ENCODE measurements at regions not wholly inside any gene's neighbourhood (a gene's known extent, or its start where the extent isn't known, plus 50 kb on each side); places are given as distances from the start of the nearest gene placed in this dataset.

GRCh38 chr18:5770176-5770575, 125.1 kb downstream of the TMEM200C start:
- H3K4me3 ChIP-seq (ENCODE audit: low read length in 3 of 3): no peak overlapping the region
- no peaks in the 10 kb centered on the region for H3K36me3 ChIP-seq (ENCODE audit: control insufficient read depth in 3 of 3, insufficient read depth in 3 of 3, low read length in 3 of 3)
- peaks cover 0 to 6% (median 0%) of the 10 kb centered on the region in 3 donors for H3K27me3 ChIP-seq (ENCODE audit: control insufficient read depth in 3 of 3, insufficient read depth in 3 of 3, low read length in 3 of 3)
- H3K27ac ChIP-seq (ENCODE audit: low read depth, low read length): no peak overlapping the region
- no peaks in the 10 kb centered on the region for H3K9me3 ChIP-seq (ENCODE audit: control insufficient read depth in 3 of 3, low read length in 3 of 3)
- no peak overlapping the region for H3K9ac ChIP-seq (ENCODE audit: low read depth in 1 of 3, low read length in 3 of 3)
- no peaks in the 10 kb centered on the region for H3K4me1 ChIP-seq (ENCODE audit: control insufficient read depth in 3 of 3, insufficient read depth in 3 of 3, low read length in 3 of 3)

GRCh38 chr18:5768454-5768853, 126.9 kb downstream of the TMEM200C start:
- H3K36me3 ChIP-seq (ENCODE audit: control insufficient read depth in 3 of 3, insufficient read depth in 3 of 3, low read length in 3 of 3): no peaks in the 10 kb centered on the region
- H3K4me3 ChIP-seq (ENCODE audit: low read length in 3 of 3): no peak overlapping the region
- no peak overlapping the region for H3K27ac ChIP-seq (ENCODE audit: low read depth, low read length)
- H3K4me1 ChIP-seq (ENCODE audit: control insufficient read depth in 3 of 3, insufficient read depth in 3 of 3, low read length in 3 of 3): no peaks in the 10 kb centered on the region
- H3K27me3 ChIP-seq (ENCODE audit: control insufficient read depth in 3 of 3, insufficient read depth in 3 of 3, low read length in 3 of 3): peaks cover 0 to 6% (median 0%) of the 10 kb centered on the region in 3 donors
- H3K9ac ChIP-seq (ENCODE audit: low read depth in 1 of 3, low read length in 3 of 3): no peak overlapping the region
- H3K9me3 ChIP-seq (ENCODE audit: control insufficient read depth in 3 of 3, low read length in 3 of 3): no peaks in the 10 kb centered on the region

- no peak overlapping the region for H3K4me3 ChIP-seq (ENCODE audit: low read length in 3 of 3)
- no peak overlapping the region for H3K27ac ChIP-seq (ENCODE audit: low read depth, low read length)
- peaks cover 2 to 7% (median 4%) of the 10 kb centered on the region in 3 donors for H3K27me3 ChIP-seq (ENCODE audit: control insufficient read depth in 3 of 3, insufficient read depth in 3 of 3, low read length in 3 of 3)
Observed at GRCh38 chr18:5759194-5759593, 136.1 kb downstream of the TMEM200C start.

GRCh38 chr18:5756823-5757222, 138.5 kb downstream of the TMEM200C start:
- Histone ChIP-seq H3K27me3 (ENCODE audit: control insufficient read depth in 3 of 3, insufficient read depth in 3 of 3, low read length in 3 of 3) (peaks cover 2 to 7% (median 4%) of the 10 kb centered on the region in 3 donors), H3K9me3 (ENCODE audit: control insufficient read depth in 3 of 3, low read length in 3 of 3) (no peaks in the 10 kb centered on the region), H3K27ac (ENCODE audit: low read depth, low read length) (no peak overlapping the region), H3K36me3 (ENCODE audit: control insufficient read depth in 3 of 3, insufficient read depth in 3 of 3, low read length in 3 of 3) (no peaks in the 10 kb centered on the region), H3K4me3 (ENCODE audit: low read length in 3 of 3) (no peak overlapping the region), H3K4me1 (ENCODE audit: control insufficient read depth in 3 of 3, insufficient read depth in 3 of 3, low read length in 3 of 3) (no peaks in the 10 kb centered on the region), H3K9ac (ENCODE audit: low read depth in 1 of 3, low read length in 3 of 3) (no peak overlapping the region)

More at GRCh38 chr18:5759194-5759593, 136.1 kb downstream of the TMEM200C start:
- no peaks in the 10 kb centered on the region for H3K4me1 ChIP-seq (ENCODE audit: control insufficient read depth in 3 of 3, insufficient read depth in 3 of 3, low read length in 3 of 3)
- H3K9ac ChIP-seq (ENCODE audit: low read depth in 1 of 3, low read length in 3 of 3): no peak overlapping the region
- no peaks in the 10 kb centered on the region for H3K36me3 ChIP-seq (ENCODE audit: control insufficient read depth in 3 of 3, insufficient read depth in 3 of 3, low read length in 3 of 3)
- no peaks in the 10 kb centered on the region for H3K9me3 ChIP-seq (ENCODE audit: control insufficient read depth in 3 of 3, low read length in 3 of 3)

GRCh38 chr18:5747678-5748077, 147.6 kb downstream of the TMEM200C start:
- Histone ChIP-seq H3K9ac (ENCODE audit: low read depth in 1 of 3, low read length in 3 of 3) (no peak overlapping the region), H3K4me3 (ENCODE audit: low read length in 3 of 3) (no peak overlapping the region), H3K4me1 (ENCODE audit: control insufficient read depth in 3 of 3, insufficient read depth in 3 of 3, low read length in 3 of 3) (no peaks in the 10 kb centered on the region)

GRCh38 chr18:5746844-5747243, 148.5 kb downstream of the TMEM200C start:
- Histone ChIP-seq H3K4me1 (ENCODE audit: control insufficient read depth in 3 of 3, insufficient read depth in 3 of 3, low read length in 3 of 3) (no peaks in the 10 kb centered on the region), H3K9ac (ENCODE audit: low read depth in 1 of 3, low read length in 3 of 3) (no peak overlapping the region), H3K9me3 (ENCODE audit: control insufficient read depth in 3 of 3, low read length in 3 of 3) (no peaks in the 10 kb centered on the region), H3K4me3 (ENCODE audit: low read length in 3 of 3) (no peak overlapping the region), H3K27ac (ENCODE audit: low read depth, low read length) (no peak overlapping the region), H3K27me3 (ENCODE audit: control insufficient read depth in 3 of 3, insufficient read depth in 3 of 3, low read length in 3 of 3) (peaks cover 0 to 3% (median 0%) of the 10 kb centered on the region in 3 donors), H3K36me3 (ENCODE audit: control insufficient read depth in 3 of 3, insufficient read depth in 3 of 3, low read length in 3 of 3) (no peaks in the 10 kb centered on the region)

More at GRCh38 chr18:5747678-5748077, 147.6 kb downstream of the TMEM200C start:
- Histone ChIP-seq H3K9me3 (ENCODE audit: control insufficient read depth in 3 of 3, low read length in 3 of 3) (no peaks in the 10 kb centered on the region), H3K27ac (ENCODE audit: low read depth, low read length) (no peak overlapping the region), H3K27me3 (ENCODE audit: control insufficient read depth in 3 of 3, insufficient read depth in 3 of 3, low read length in 3 of 3) (peaks cover 0 to 3% (median 0%) of the 10 kb centered on the region in 3 donors), H3K36me3 (ENCODE audit: control insufficient read depth in 3 of 3, insufficient read depth in 3 of 3, low read length in 3 of 3) (no peaks in the 10 kb centered on the region)

- no peak overlapping the region for H3K4me3 ChIP-seq (ENCODE audit: low read length in 3 of 3)
- H3K27me3 ChIP-seq (ENCODE audit: control insufficient read depth in 3 of 3, insufficient read depth in 3 of 3, low read length in 3 of 3): no peaks in the 10 kb centered on the region
- H3K4me1 ChIP-seq (ENCODE audit: control insufficient read depth in 3 of 3, insufficient read depth in 3 of 3, low read length in 3 of 3): no peaks in the 10 kb centered on the region
- H3K36me3 ChIP-seq (ENCODE audit: control insufficient read depth in 3 of 3, insufficient read depth in 3 of 3, low read length in 3 of 3): no peaks in the 10 kb centered on the region
- H3K9me3 ChIP-seq (ENCODE audit: control insufficient read depth in 3 of 3, low read length in 3 of 3): no peaks in the 10 kb centered on the region
- H3K27ac ChIP-seq (ENCODE audit: low read depth, low read length): no peak overlapping the region
- H3K9ac ChIP-seq (ENCODE audit: low read depth in 1 of 3, low read length in 3 of 3): no peak overlapping the region
Observed at GRCh38 chr18:5744659-5745058, 150.7 kb downstream of the TMEM200C start.

GRCh38 chr18:5738526-5738925, 156.8 kb downstream of the TMEM200C start:
- Histone ChIP-seq H3K9ac (ENCODE audit: low read depth in 1 of 3, low read length in 3 of 3) (no peak overlapping the region), H3K27me3 (ENCODE audit: control insufficient read depth in 3 of 3, insufficient read depth in 3 of 3, low read length in 3 of 3) (no peaks in the 10 kb centered on the region), H3K4me3 (ENCODE audit: low read length in 3 of 3) (no peak overlapping the region), H3K27ac (ENCODE audit: low read depth, low read length) (no peak overlapping the region), H3K4me1 (ENCODE audit: control insufficient read depth in 3 of 3, insufficient read depth in 3 of 3, low read length in 3 of 3) (no peaks in the 10 kb centered on the region), H3K36me3 (ENCODE audit: control insufficient read depth in 3 of 3, insufficient read depth in 3 of 3, low read length in 3 of 3) (no peaks in the 10 kb centered on the region), H3K9me3 (ENCODE audit: control insufficient read depth in 3 of 3, low read length in 3 of 3) (no peaks in the 10 kb centered on the region)

GRCh38 chr18:5732318-5732717, 163.0 kb downstream of the TMEM200C start:
- no peak overlapping the region for H3K4me3 ChIP-seq (ENCODE audit: low read length in 3 of 3)
- no peak overlapping the region for H3K27ac ChIP-seq (ENCODE audit: low read depth, low read length)
- H3K36me3 ChIP-seq (ENCODE audit: control insufficient read depth in 3 of 3, insufficient read depth in 3 of 3, low read length in 3 of 3): no peaks in the 10 kb centered on the region
- H3K9me3 ChIP-seq (ENCODE audit: control insufficient read depth in 3 of 3, low read length in 3 of 3): no peaks in the 10 kb centered on the region
- H3K9ac ChIP-seq (ENCODE audit: low read depth in 1 of 3, low read length in 3 of 3): no peak overlapping the region
- H3K4me1 ChIP-seq (ENCODE audit: control insufficient read depth in 3 of 3, insufficient read depth in 3 of 3, low read length in 3 of 3): no peaks in the 10 kb centered on the region
- no peaks in the 10 kb centered on the region for H3K27me3 ChIP-seq (ENCODE audit: control insufficient read depth in 3 of 3, insufficient read depth in 3 of 3, low read length in 3 of 3)

- Histone ChIP-seq H3K4me3 (ENCODE audit: low read length in 3 of 3) (no peak overlapping the region), H3K9me3 (ENCODE audit: control insufficient read depth in 3 of 3, low read length in 3 of 3) (no peaks in the 10 kb centered on the region), H3K27ac (ENCODE audit: low read depth, low read length) (no peak overlapping the region), H3K36me3 (ENCODE audit: control insufficient read depth in 3 of 3, insufficient read depth in 3 of 3, low read length in 3 of 3) (no peaks in the 10 kb centered on the region), H3K27me3 (ENCODE audit: control insufficient read depth in 3 of 3, insufficient read depth in 3 of 3, low read length in 3 of 3) (no peaks in the 10 kb centered on the region), H3K9ac (ENCODE audit: low read depth in 1 of 3, low read length in 3 of 3) (no peak overlapping the region), H3K4me1 (ENCODE audit: control insufficient read depth in 3 of 3, insufficient read depth in 3 of 3, low read length in 3 of 3) (no peaks in the 10 kb centered on the region)
Observed at GRCh38 chr18:5729983-5730699, 165.2 kb downstream of the TMEM200C start.
